ENCODE measurements at regions not wholly inside any gene's neighbourhood (a gene's known extent, or its start where the extent isn't known, plus 50 kb on each side); places are given as distances from the start of the nearest gene placed in this dataset.

- no peak overlapping the region for H3K4me3 ChIP-seq (ENCODE audit: low read depth, low read length, poor library complexity, severe bottlenecking)
- H3K36me3 ChIP-seq (ENCODE audit: insufficient read depth, low read length) = no peaks in the 10 kb centered on the region
- H3K9ac ChIP-seq (ENCODE audit: low read length) = no peak overlapping the region
- H3F3A ChIP-seq (ENCODE audit: insufficient read depth, low read length) = no peaks in the 10 kb centered on the region
- H3K79me2 ChIP-seq (ENCODE audit: insufficient read depth, low read length) = no peaks in the 10 kb centered on the region
- no peaks in the 10 kb centered on the region for H4K20me1 ChIP-seq (ENCODE audit: insufficient read depth, low read length)
- no peaks in the 10 kb centered on the region for H3K27me3 ChIP-seq (ENCODE audit: insufficient read depth, low read length)
- no peak overlapping the region for H3K27ac ChIP-seq (ENCODE audit: low read depth, low read length, poor library complexity, severe bottlenecking)
- no peak overlapping the region for H2AFZ ChIP-seq (ENCODE audit: low read length)
- TF ChIP-seq CTCF (IDR thresholded peaks at IDR 0.05; ENCODE audit: low read length) (no peak), EZH2 (IDR thresholded peaks at IDR 0.05; ENCODE audit: borderline replicate concordance, low read length) (no peak)
- H3K4me1 ChIP-seq (ENCODE audit: insufficient read depth, low read length, severe bottlenecking) = no peaks in the 10 kb centered on the region
- H3K4me2 ChIP-seq (ENCODE audit: low read length) = no peak overlapping the region
- no peaks in the 10 kb centered on the region for H3K9me3 ChIP-seq (ENCODE audit: low read length)
- no peaks in the 10 kb centered on the region for H3K9me2 ChIP-seq (ENCODE audit: low read depth, low read length)
Measured at GRCh38 chr1:184828369-184828717, 73.7 kb upstream of the EDEM3 start.

- no peak overlapping the region for H3K27ac ChIP-seq (ENCODE audit: low read depth, low read length, poor library complexity, severe bottlenecking)
- no peak overlapping the region for H2AFZ ChIP-seq (ENCODE audit: low read length)
- no peaks in the 10 kb centered on the region for H3K9me2 ChIP-seq (ENCODE audit: low read depth, low read length)
- no peaks in the 10 kb centered on the region for H4K20me1 ChIP-seq (ENCODE audit: insufficient read depth, low read length)
- H3K4me1 ChIP-seq (ENCODE audit: insufficient read depth, low read length, severe bottlenecking) = no peaks in the 10 kb centered on the region
- H3K27me3 ChIP-seq (ENCODE audit: insufficient read depth, low read length) = no peaks in the 10 kb centered on the region
- no peak overlapping the region for H3K4me2 ChIP-seq (ENCODE audit: low read length)
- H3K36me3 ChIP-seq (ENCODE audit: insufficient read depth, low read length) = no peaks in the 10 kb centered on the region
- H3K79me2 ChIP-seq (ENCODE audit: insufficient read depth, low read length) = no peaks in the 10 kb centered on the region
- no peak overlapping the region for H3K4me3 ChIP-seq (ENCODE audit: low read depth, low read length, poor library complexity, severe bottlenecking)
- no peaks in the 10 kb centered on the region for H3K9me3 ChIP-seq (ENCODE audit: low read length)
- no peak overlapping the region for H3K9ac ChIP-seq (ENCODE audit: low read length)
- no peaks in the 10 kb centered on the region for H3F3A ChIP-seq (ENCODE audit: insufficient read depth, low read length)
- TF ChIP-seq CTCF (IDR thresholded peaks at IDR 0.05; ENCODE audit: low read length) = no peak
- no peak for TF ChIP-seq EZH2 (IDR thresholded peaks at IDR 0.05; ENCODE audit: borderline replicate concordance, low read length)
Measured at GRCh38 chr1:184827600-184828368, 73.1 kb upstream of the EDEM3 start.

DNA sequence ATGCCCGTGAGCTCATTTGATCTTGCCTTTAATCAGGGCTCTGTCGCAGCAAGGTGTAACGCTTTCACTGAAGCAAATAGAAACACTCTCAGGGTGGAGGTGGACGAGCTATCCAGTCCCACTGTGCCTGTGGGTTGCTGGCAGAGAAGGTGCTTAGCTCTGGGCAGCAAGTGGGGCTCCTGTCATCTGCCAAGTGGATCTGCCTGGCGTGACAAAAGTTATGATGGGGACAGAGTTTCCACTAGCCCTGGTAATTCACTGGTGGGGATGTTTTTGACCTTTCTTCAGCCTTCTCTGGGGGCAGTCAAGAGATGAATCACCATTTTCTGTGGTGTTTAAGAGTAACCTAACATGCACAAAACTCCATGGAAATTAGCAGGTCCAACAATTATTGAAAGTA, 71.3 kb upstream of the EDEM3 start:
- Histone ChIP-seq H3K27me3 (ENCODE audit: insufficient read depth, low read length) (no peaks in the 10 kb centered on the region), H3K4me3 (ENCODE audit: low read depth, low read length, poor library complexity, severe bottlenecking) (no peak overlapping the region), H3K27ac (ENCODE audit: low read depth, low read length, poor library complexity, severe bottlenecking) (no peak overlapping the region), H3K9ac (ENCODE audit: low read length) (no peak overlapping the region), H3K9me2 (ENCODE audit: low read depth, low read length) (no peaks in the 10 kb centered on the region), H4K20me1 (ENCODE audit: insufficient read depth, low read length) (no peaks in the 10 kb centered on the region), H3K79me2 (ENCODE audit: insufficient read depth, low read length) (no peaks in the 10 kb centered on the region), H3K4me1 (ENCODE audit: insufficient read depth, low read length, severe bottlenecking) (no peaks in the 10 kb centered on the region), H3F3A (ENCODE audit: insufficient read depth, low read length) (no peaks in the 10 kb centered on the region), H2AFZ (ENCODE audit: low read length) (no peak overlapping the region), H3K4me2 (ENCODE audit: low read length) (no peak overlapping the region), H3K9me3 (ENCODE audit: low read length) (no peaks in the 10 kb centered on the region), H3K36me3 (ENCODE audit: insufficient read depth, low read length) (no peaks in the 10 kb centered on the region)
- TF ChIP-seq CTCF (IDR thresholded peaks at IDR 0.05; ENCODE audit: low read length) (no peak), EZH2 (IDR thresholded peaks at IDR 0.05; ENCODE audit: borderline replicate concordance, low read length) (no peak)

Measured in OCI-LY1 (cell line).